Stomach (tissue), 4 donors: ENCODE measurements at regions not wholly inside any gene's neighbourhood (a gene's known extent, or its start where the extent isn't known, plus 50 kb on each side); places are given as distances from the start of the nearest gene placed in this dataset.

Source experiments
- EP300 ChIP-seq: sonication (generic); formaldehyde crosslinking; IDR thresholded peaks from one replicate; pipeline ENCODE4 v1.6.1; 2017; ENCODE audit warnings: antibody characterized with exemption
- POLR2A ChIP-seq, 4 donors: fragments of 450-650 bp; IDR thresholded peaks; one replicate each; pipeline ENCODE4 v1.6.1; 2016; ENCODE audit warnings: antibody characterized with exemption in 4 of 4, control low read depth in 2 of 4, mild to moderate bottlenecking in 1 of 4, moderate library complexity in 1 of 4
- POLR2AphosphoS5 ChIP-seq, 3 donors: sonication (generic); formaldehyde crosslinking; IDR thresholded peaks; one replicate each; pipeline ENCODE4 v1.6.1; 2016; ENCODE audit warnings: antibody characterized with exemption in 3 of 3
- TF ChIP-seq, protein P1 (sequence below), 7 experiments: fragments of 450-650 bp in 4 of 7; fragments of 200-600 bp in 3 of 7; sonication (generic) in 3 of 7; IDR thresholded peaks; one replicate each; pipeline ENCODE4 v1.5.1; 2016 to 2019; ENCODE audit warnings: antibody characterized with exemption in 7 of 7, control low read depth in 2 of 7, mild to moderate bottlenecking in 1 of 7

DNA sequence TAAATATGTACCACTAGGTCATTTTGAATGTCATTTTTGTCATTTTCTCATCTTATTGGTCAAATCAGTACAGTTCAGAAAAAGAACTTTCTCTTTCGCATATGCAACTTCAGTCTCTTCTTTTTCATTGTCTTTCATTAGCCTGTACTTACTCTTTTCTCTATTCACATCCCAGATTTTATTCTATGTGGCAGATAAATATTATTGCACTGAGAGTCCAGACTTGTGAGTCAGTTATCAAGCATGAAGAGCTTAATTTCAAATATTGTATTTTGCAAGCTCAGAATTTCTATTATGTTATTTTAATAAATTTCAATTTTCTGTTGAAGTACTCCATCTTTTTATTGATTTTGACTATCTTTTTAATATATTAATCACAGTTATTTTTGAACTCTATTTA, 105.2 kb upstream of the PALMD start:
- TF ChIP-seq, protein P1, sequence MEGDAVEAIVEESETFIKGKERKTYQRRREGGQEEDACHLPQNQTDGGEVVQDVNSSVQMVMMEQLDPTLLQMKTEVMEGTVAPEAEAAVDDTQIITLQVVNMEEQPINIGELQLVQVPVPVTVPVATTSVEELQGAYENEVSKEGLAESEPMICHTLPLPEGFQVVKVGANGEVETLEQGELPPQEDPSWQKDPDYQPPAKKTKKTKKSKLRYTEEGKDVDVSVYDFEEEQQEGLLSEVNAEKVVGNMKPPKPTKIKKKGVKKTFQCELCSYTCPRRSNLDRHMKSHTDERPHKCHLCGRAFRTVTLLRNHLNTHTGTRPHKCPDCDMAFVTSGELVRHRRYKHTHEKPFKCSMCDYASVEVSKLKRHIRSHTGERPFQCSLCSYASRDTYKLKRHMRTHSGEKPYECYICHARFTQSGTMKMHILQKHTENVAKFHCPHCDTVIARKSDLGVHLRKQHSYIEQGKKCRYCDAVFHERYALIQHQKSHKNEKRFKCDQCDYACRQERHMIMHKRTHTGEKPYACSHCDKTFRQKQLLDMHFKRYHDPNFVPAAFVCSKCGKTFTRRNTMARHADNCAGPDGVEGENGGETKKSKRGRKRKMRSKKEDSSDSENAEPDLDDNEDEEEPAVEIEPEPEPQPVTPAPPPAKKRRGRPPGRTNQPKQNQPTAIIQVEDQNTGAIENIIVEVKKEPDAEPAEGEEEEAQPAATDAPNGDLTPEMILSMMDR (IDR thresholded peaks at IDR 0.05) = no peak
- TF ChIP-seq POLR2A (IDR thresholded peaks at IDR 0.05) (no peak), EP300 (no peak), POLR2AphosphoS5 (IDR thresholded peaks at IDR 0.05) (no peak)
